MV-4-11 (cell line): ENCODE measurements at regions not wholly inside any gene's neighbourhood (a gene's known extent, or its start where the extent isn't known, plus 50 kb on each side); places are given as distances from the start of the nearest gene placed in this dataset.
A peak's percentile ranks its signal among the peaks of the same experiment; 100 is the strongest.

Experiments used
- DNase-seq: peaks from one replicate; lab custom pipeline; 2025; lab: John Stamatoyannopoulos, UW

- no peak for DNase-seq
Observed at GRCh38 chr1:4275083-4275482, 375.0 kb upstream of the C1orf174 start.

DNA sequence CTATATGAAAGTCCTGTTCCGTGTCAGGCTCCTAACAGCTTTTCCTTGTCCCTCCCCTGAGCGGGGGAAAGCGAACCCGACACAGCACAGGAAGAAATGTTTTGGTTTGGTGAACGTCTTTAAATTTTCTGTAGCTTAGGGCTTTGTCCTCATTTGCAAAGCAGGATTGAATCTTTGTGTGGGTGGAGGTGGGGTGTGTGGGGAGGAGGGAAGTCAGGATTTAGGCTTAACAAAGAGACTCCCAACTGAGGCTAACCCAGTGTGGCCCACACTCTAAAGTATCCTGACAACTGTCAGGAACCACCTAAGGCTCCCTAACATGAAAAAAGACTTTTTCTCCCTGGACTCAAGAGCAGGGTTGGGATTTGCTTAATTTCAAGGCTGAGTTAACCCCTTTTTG lies 376.2 kb upstream of the C1orf174 start:
- DNase-seq: no peak

DNA sequence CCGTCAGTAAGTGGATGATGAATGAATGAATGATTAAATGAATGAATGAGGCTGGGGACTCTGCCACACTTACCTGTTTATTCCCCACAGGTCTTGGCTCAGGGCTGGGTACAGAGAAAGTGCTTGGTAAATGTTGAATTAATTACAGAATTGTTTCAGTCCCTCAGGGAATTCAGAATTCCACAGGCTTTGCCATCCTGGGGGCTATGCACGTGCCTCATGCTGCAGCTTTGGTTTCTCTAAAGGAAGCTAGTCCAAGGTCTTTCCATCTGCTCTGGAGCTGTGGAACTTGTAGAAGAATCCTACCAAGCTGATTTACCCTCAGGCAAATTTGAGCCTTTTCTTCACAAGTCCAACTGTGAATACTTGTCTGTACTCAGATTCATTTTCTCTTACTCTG lies 376.8 kb upstream of the AJAP1 start:
- DNase-seq: no peak

GRCh38 chr1:4284976-4285375 lies 369.4 kb upstream of the AJAP1 start:
- no peak for DNase-seq

GRCh38 chr1:4292861-4293260 lies 361.5 kb upstream of the AJAP1 start:
- no peak for DNase-seq

GRCh38 chr1:4298361-4299083 lies 355.9 kb upstream of the AJAP1 start:
- no peak for DNase-seq

DNA sequence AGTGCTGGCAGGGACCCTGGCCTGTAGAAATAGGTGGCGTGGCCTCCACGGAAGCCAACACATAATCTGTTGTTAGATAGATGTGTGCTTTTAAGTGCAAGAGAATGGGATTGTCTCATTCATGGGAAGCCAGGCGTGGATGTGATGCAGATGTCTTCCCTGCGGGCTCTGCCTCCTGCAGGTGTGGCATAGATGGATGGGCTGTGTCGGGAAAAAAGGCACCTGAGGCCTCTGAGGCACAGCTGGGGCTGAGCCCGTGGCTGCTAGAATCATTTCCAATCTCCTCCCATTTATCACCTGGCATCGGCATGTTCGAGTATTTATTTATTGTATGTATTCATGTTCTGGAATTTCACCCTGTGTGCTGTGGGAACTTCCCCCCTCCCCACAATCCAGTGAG lies 353.4 kb upstream of the AJAP1 start:
- DNase-seq: no peak

GRCh38 chr1:4303303-4303702 lies 351.1 kb upstream of the AJAP1 start:
- DNase-seq: no peak

DNA sequence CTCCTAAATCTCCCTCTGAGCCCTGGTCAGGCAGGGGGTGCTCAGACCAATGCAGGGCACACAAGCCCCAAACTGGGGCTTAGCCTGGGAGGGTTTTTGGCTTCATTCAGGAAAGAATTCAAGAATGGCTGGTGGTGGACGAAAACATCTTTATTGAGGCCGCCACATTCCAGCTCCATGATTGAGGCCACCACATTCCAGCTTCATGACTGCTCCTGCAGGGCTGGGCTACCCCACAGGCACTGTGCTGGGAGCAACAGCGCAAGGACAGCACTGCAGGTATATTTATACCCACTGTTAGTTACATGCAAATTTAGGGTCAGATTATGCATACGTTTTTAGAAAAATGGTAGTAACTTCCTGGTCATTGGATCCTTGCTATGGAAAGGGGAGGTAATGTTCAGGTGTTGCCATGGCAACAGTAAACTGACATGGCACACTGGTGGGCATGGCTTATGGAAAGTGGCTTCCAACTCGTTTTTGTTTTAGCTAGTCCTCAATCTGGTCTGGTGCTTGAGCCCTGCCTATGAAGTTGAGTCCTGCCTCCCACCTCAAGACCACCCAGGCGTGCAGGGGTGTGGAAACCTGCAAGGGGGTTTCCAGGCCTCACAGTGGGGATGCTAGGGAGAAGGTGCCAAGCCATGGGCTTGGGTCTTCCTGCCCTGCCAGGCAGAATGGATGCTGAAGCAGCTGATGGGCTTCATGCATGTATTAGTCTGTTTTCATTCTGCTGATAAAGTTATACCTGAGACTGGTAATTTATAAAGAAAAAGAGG lies 348.7 kb upstream of the AJAP1 start:
- DNase-seq: no peak

DNA sequence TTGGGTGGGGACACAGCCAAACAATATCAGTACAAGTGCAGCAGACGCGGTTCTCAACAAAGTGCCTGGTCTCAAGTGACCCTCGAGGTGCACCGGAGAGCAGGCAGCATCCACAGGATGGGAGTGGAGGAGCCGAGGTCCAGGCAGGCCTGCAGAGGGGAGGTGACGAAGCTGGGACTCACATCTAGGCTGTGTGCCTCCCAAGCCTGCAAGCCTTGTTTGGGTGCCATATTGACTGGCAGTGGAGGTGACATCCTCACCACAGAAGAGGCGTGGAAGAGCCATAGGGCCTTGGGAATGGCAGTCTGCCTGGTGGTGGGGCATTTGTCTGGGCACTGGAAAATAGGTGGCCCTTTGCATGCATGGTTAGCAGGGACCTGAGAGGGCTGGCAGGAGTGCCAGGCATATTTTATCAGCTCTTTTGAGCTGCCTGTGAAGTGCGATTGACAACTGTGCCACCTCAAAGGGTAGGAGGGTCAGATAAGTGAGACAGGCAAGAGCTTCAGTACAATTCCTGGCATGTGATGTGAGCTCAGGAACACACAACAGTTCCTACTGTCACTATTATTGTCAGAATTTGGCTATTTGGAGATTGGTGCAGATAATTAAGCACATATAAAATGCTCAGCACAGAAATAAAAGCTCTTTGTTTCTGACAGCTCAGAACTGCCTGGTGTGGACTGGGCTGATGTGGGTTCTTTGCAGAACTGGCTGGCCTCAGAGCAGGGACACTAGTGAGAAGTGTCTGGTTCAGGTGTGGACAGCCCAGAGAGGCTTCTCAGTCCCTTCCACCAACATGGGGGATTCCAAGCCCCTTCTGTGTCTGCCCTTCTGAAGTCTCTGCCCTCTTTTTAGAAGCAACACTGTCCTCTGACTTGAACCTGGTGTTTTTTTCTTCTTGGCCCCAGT lies 347.6 kb upstream of the AJAP1 start:
- no peak for DNase-seq

DNA sequence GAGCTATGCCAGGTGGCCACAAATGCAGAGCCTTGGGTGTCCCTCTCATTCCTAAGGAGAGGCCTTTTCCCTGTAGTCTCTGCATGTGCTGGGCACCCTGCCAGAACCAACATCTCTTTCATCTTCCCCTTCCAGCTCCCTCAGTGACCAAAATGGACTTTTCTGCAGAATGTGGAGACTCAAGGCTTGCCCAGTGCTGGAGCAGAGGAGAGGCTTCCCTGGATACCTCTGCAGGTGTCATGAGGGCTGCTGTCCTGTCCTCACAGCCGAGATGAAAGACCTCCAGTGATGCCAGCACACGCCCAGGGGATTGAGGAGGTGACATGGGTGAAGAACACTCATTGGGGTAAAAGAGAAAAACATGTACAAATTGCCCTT lies 347.0 kb upstream of the AJAP1 start:
- no peak for DNase-seq

DNA sequence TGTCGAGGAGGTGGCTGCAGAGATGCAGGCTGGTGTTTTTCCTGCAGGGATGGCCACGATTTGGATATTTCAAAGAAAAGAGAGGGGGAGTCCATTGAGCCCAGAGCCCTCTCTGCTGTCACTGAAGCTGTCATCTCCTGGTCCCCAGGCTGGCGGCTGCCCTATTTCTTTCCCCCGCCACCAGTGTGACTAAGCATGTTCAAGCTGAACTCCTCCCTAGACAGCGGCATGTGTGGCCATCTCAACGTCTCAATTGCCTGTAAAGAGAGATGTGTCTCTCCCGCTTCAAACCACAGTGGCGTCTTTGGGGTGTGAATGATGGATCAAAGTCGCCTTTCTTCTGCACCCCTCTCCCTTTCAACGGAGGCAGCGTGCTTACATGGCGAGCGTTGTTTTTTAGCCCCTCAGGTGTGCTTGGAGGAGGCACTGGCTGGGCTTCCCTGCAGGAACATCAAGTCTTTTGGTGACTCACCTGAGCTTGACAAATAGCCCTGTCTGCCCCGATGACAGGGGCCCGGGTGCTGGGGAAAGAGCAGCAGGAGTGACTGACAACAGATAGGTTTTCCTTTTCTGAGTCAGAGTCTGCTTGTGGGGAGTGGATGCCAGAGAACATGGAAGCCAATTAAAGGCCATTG lies 346.4 kb upstream of the AJAP1 start:
- DNase-seq: no peak

GRCh38 chr1:4308806-4309205 lies 345.6 kb upstream of the AJAP1 start:
- no peak for DNase-seq

GRCh38 chr1:4309676-4310320 lies 344.6 kb upstream of the AJAP1 start:
- DNase-seq: no peak

GRCh38 chr1:4310396-4310923 lies 343.9 kb upstream of the AJAP1 start:
- no peak for DNase-seq

DNA sequence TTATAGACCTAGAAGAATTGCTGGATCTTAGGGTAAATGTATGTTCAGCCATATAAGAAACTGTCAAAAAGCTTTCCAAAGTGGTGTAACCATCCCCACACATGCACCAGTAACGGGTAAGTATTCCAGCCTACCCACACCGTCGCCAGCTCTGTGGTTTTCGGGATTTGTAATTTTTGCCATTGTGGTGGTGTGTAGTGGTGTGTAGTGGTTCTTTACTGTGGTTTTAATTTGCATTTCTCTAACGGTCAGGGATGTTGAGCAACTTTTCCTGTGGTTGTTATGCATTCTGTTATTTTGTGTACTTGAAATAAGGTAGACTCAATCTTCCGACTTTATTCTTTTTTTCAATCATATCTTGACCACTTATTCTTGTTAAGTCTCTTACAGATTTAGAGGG lies 342.4 kb upstream of the AJAP1 start:
- DNase-seq: peak; percentile 88

GRCh38 chr1:4315202-4315601 lies 339.2 kb upstream of the AJAP1 start:
- DNase-seq: peak; percentile 81

- DNase-seq: no peak
Observed at GRCh38 chr1:4317207-4317606, 337.2 kb upstream of the AJAP1 start.

- no peak for DNase-seq
Observed at GRCh38 chr1:4318720-4319119, 335.7 kb upstream of the AJAP1 start.

DNA sequence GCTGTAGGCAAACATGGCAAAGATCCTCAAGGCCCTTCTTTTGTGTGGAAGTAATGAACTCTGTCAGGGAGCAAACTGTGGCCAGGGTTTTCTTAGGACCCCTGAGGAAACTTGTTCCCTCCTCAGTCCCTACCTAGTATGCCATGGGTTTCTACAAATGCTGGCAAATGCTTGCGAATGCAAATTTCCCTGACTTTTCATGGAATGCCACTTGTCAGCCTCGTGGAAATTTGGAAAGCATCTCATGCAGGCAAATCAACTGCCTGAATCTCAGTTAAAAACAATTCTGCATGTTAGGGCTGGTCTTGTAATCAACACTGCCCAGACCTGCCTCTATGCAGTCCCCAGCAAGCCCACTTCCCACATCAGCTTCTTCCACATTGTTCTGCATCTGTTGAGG lies 334.9 kb upstream of the AJAP1 start:
- no peak for DNase-seq

DNA sequence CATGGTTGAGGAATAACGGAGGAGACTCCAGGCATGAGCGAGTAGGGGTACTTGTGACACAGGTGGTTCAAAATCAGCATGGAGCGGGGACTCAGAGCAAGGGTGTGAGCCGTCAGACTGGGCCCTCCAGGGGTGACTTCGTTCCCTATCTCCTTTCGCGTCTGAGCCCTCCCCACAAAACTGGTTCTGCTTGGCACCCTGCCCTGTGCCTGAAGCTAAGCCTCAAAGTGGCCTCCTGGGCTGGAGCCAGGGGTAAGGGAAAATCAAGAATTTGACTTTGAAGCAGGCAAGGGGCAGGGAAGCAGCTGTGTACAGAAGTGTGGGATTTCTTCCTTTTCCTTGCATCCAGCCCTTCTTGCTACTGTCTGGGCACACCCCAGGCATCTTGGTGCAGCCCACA lies 331.5 kb upstream of the AJAP1 start:
- no peak for DNase-seq
